Large intestine (tissue), 3 donors: ENCODE measurements at regions not wholly inside any gene's neighbourhood (a gene's known extent, or its start where the extent isn't known, plus 50 kb on each side); places are given as distances from the start of the nearest gene placed in this dataset.
"Not testable (repeated sequence)": the region's sequence is repeated elsewhere in the genome, so short reads cannot be mapped to it uniquely, and the experiment has no call there.

Experiments used
- DNase-seq, 2 donors: peaks; one replicate each; pipeline versions ENCODE4 v3.0.0 to v3.0.0-alpha.2; 2013
- H3K27ac ChIP-seq: one replicate; pipeline ENCODE4 v1.5.1; 2013; ENCODE audit warnings: low read length
- H3K27me3 ChIP-seq: 2 replicates; pipeline ENCODE4 v1.6.1; 2013; ENCODE audit warnings: low read length; ENCODE audit not compliant: control insufficient read depth, insufficient read depth
- H3K36me3 ChIP-seq: 2 replicates; pipeline ENCODE4 v1.6.1; 2013; ENCODE audit warnings: low read length; ENCODE audit not compliant: control insufficient read depth, insufficient read depth
- H3K4me1 ChIP-seq: one replicate; pipeline ENCODE4 v1.6.1; 2013; ENCODE audit warnings: low read length; ENCODE audit not compliant: control insufficient read depth, insufficient read depth
- H3K4me3 ChIP-seq: one replicate; pipeline ENCODE4 v1.5.1; 2013; ENCODE audit warnings: low read length
- H3K9me3 ChIP-seq: one replicate; pipeline ENCODE4 v1.6.1; 2013; ENCODE audit warnings: mild to moderate bottlenecking, low read depth, low read length, moderate library complexity; ENCODE audit not compliant: control insufficient read depth
- WGBS: methylation state at CpG from one replicate; pipeline ENCODE4 v1.1.5; 2013; ENCODE audit warnings: low lambda C conversion rate; ENCODE audit not compliant: insufficient coverage; 5-methylcytosine and 5-hydroxymethylcytosine counted together

- H3K27me3 ChIP-seq, H3K27ac ChIP-seq, H3K4me3 ChIP-seq, DNase-seq, H3K36me3 ChIP-seq: not testable (repeated sequence)
- peaks cover 13% of the 10 kb centered on the region for H3K4me1 ChIP-seq
- WGBS, result 100% methylated on average over 1 of the region's 3 CpGs
- peaks cover 19% of the 10 kb centered on the region for H3K9me3 ChIP-seq
Observed at GRCh38 chr12:14236641-14237040, 128.8 kb upstream of the ATF7IP start.

GRCh38 chr12:14238221-14238792, 127.2 kb upstream of the ATF7IP start:
- WGBS, result 64% methylated on average over 6 of the region's 8 CpGs

GRCh38 chr12:14239350-14239934, 126.0 kb upstream of the ATF7IP start:
- no peaks in the 10 kb centered on the region for H3K36me3 ChIP-seq
- no peaks in the 10 kb centered on the region for H3K27me3 ChIP-seq
- peaks cover 36% of the 10 kb centered on the region for H3K9me3 ChIP-seq
- H3K4me3 ChIP-seq, result no peak overlapping the region
- DNase-seq, result peak; percentile 65 to 68
- peaks cover 13% of the 10 kb centered on the region for H3K4me1 ChIP-seq
- H3K27ac ChIP-seq, result peak overlapping the region; percentile 31
- 50% methylated on average over 4 of the region's 13 CpGs for WGBS

More at GRCh38 chr12:14238221-14238792, 127.2 kb upstream of the ATF7IP start:
- no peaks in the 10 kb centered on the region for H3K36me3 ChIP-seq
- H3K9me3 ChIP-seq, result peaks cover 33% of the 10 kb centered on the region
- no peak for DNase-seq
- no peaks in the 10 kb centered on the region for H3K27me3 ChIP-seq
- peaks cover 13% of the 10 kb centered on the region for H3K4me1 ChIP-seq
- no peak overlapping the region for H3K27ac ChIP-seq
- no peak overlapping the region for H3K4me3 ChIP-seq

- Histone ChIP-seq H3K9me3 (peaks cover 36% of the 10 kb centered on the region), H3K36me3 (no peaks in the 10 kb centered on the region), H3K4me1 (peaks cover 13% of the 10 kb centered on the region), H3K4me3 (no peak overlapping the region), H3K27me3 (no peaks in the 10 kb centered on the region), H3K27ac (peak overlapping the region; percentile 31)
- no peak for DNase-seq
- WGBS, result 100% methylated on average over 2 of the region's 11 CpGs
Observed at GRCh38 chr12:14239935-14240872, 125.3 kb upstream of the ATF7IP start.

- Histone ChIP-seq H3K36me3 (no peaks in the 10 kb centered on the region), H3K27ac (no peak overlapping the region), H3K4me1 (peaks cover 13% of the 10 kb centered on the region), H3K4me3 (no peak overlapping the region), H3K9me3 (peaks cover 36% of the 10 kb centered on the region), H3K27me3 (no peaks in the 10 kb centered on the region)
- 0% methylated on average over 1 of the region's 4 CpGs for WGBS
- DNase-seq, result no peak
Observed at GRCh38 chr12:14240873-14241220, 124.6 kb upstream of the ATF7IP start.

GRCh38 chr12:14242825-14243224, 122.7 kb upstream of the ATF7IP start:
- H3K27ac ChIP-seq, DNase-seq, H3K4me3 ChIP-seq, H3K36me3 ChIP-seq, H3K27me3 ChIP-seq: not testable (repeated sequence)
- peaks cover 25% of the 10 kb centered on the region for H3K9me3 ChIP-seq
- peaks cover 13% of the 10 kb centered on the region for H3K4me1 ChIP-seq
- WGBS, result no CpG with 5 or more reads among the region's 6 CpGs

- H3K9me3 ChIP-seq, result peaks cover 25% of the 10 kb centered on the region
- H3K4me1 ChIP-seq, result peaks cover 13% of the 10 kb centered on the region
- no peak overlapping the region for H3K4me3 ChIP-seq
- no peaks in the 10 kb centered on the region for H3K36me3 ChIP-seq
- no peak for DNase-seq
- WGBS, result no CpG with 5 or more reads among the region's 2 CpGs
- H3K27ac ChIP-seq, result no peak overlapping the region
- no peaks in the 10 kb centered on the region for H3K27me3 ChIP-seq
Observed at GRCh38 chr12:14243941-14244340, 121.5 kb upstream of the ATF7IP start.

- H3K4me3 ChIP-seq, result no peak overlapping the region
- no peaks in the 10 kb centered on the region for H3K36me3 ChIP-seq
- H3K27ac ChIP-seq, result no peak overlapping the region
- H3K4me1 ChIP-seq, result peaks cover 7% of the 10 kb centered on the region
- peaks cover 25% of the 10 kb centered on the region for H3K9me3 ChIP-seq
- no peaks in the 10 kb centered on the region for H3K27me3 ChIP-seq
- no CpG with 5 or more reads among the region's 3 CpGs for WGBS
- no peak for DNase-seq
Observed at GRCh38 chr12:14244876-14245669, 120.4 kb upstream of the ATF7IP start.

- no CpG with 5 or more reads among the region's 4 CpGs for WGBS
- Histone ChIP-seq H3K9me3 (peaks cover 14% of the 10 kb centered on the region), H3K27ac (no peak overlapping the region), H3K4me1 (no peaks in the 10 kb centered on the region), H3K4me3 (no peak overlapping the region), H3K27me3 (no peaks in the 10 kb centered on the region), H3K36me3 (no peaks in the 10 kb centered on the region)
- no peak for DNase-seq
Observed at GRCh38 chr12:14247166-14247565, 118.3 kb upstream of the ATF7IP start.

GRCh38 chr12:14249368-14249767, 116.1 kb upstream of the ATF7IP start:
- Histone ChIP-seq H3K36me3 (no peaks in the 10 kb centered on the region), H3K27ac (no peak overlapping the region), H3K9me3 (no peaks in the 10 kb centered on the region), H3K4me1 (no peaks in the 10 kb centered on the region), H3K27me3 (no peaks in the 10 kb centered on the region), H3K4me3 (no peak overlapping the region)
- DNase-seq, result no peak
- no CpG with 5 or more reads among the region's 4 CpGs for WGBS
